B cell (primary cell): ENCODE measurements at regions not wholly inside any gene's neighbourhood (a gene's known extent, or its start where the extent isn't known, plus 50 kb on each side); places are given as distances from the start of the nearest gene placed in this dataset.

Experiments
- ATAC-seq: fragments of 200-7000 bp; cut with Tn5 transposase; one replicate; pipeline ENCODE4 v1.10.0; 2021; ENCODE audit warnings: low read depth, mild to moderate bottlenecking, moderate number of reproducible peaks, moderate library complexity
- CTCF ChIA-PET: fragments of 350-600 bp; sonication (Branson Sonifier 250); formaldehyde crosslinking; loops from one replicate; lab custom pipeline; 2021; ENCODE audit warnings: antibody characterized with exemption, inconsistent platforms; lab: Charles Lee
- POLR2A ChIA-PET: fragments of 350-600 bp; sonication (Branson Sonifier 250); formaldehyde crosslinking; loops from one replicate; lab custom pipeline; 2021; ENCODE audit warnings: antibody characterized with exemption; lab: Charles Lee
- DNase-seq: peaks from one replicate; pipeline ENCODE4 v3.0.0; 2013
- H2AFZ ChIP-seq: 2 replicates; pipeline ENCODE4 v1.6.1; 2012; ENCODE audit warnings: mild to moderate bottlenecking, low read depth, low read length; ENCODE audit not compliant: insufficient read depth, poor library complexity, severe bottlenecking
- H3K27ac ChIP-seq, 2 donors: 1 replicate in 1 of 2; 2 replicates in 1 of 2; pipeline ENCODE4 v1.5.1; 2012 to 2013; ENCODE audit warnings: low read length in 2 of 2, mild to moderate bottlenecking in 2 of 2, moderate library complexity in 1 of 2
- H3K27me3 ChIP-seq, 4 experiments: fragments of 200-600 bp in 1 of 4; sonication (generic) in 1 of 4; replicated peaks in 1 of 4; 1 replicate in 2 of 4; 2 replicates in 2 of 4; pipeline versions ENCODE4 v1.6.1 to v1.7.0; 2013 to 2016; ENCODE audit warnings: low read length in 3 of 4, mild to moderate bottlenecking in 2 of 4, mixed read lengths in 1 of 4, moderate library complexity in 1 of 4; ENCODE audit not compliant: insufficient read depth in 4 of 4, control insufficient read depth in 3 of 4; ENCODE audit errors: control extremely low read depth in 1 of 4
- H3K36me3 ChIP-seq, 2 experiments: replicated peaks in 1 of 2; 1 replicate in 1 of 2; 2 replicates in 1 of 2; pipeline versions ENCODE4 v1.6.1 to v1.7.1; 2013; ENCODE audit warnings: low read length in 1 of 2; ENCODE audit not compliant: insufficient read depth in 2 of 2, control insufficient read depth in 1 of 2; ENCODE audit errors: control extremely low read depth in 1 of 2, extremely low read depth in 1 of 2
- H3K4me1 ChIP-seq, 2 donors: fragments of 200-600 bp in 1 of 2; sonication (generic) in 1 of 2; 1 replicate in 1 of 2; 2 replicates in 1 of 2; pipeline versions ENCODE4 v1.5.1 to v1.6.1; 2013 to 2017; ENCODE audit warnings: low read length in 2 of 2; ENCODE audit not compliant: control insufficient read depth in 2 of 2, insufficient read depth in 2 of 2
- H3K4me2 ChIP-seq: replicated peaks from 2 replicates; pipeline ENCODE3; 2012; ENCODE audit warnings: mild to moderate bottlenecking, low read depth, low read length; ENCODE audit not compliant: poor library complexity, severe bottlenecking
- H3K4me3 ChIP-seq, 5 experiments: fragments of 200-600 bp in 1 of 5; sonication (generic) in 1 of 5; 1 replicate in 3 of 5; 2 replicates in 2 of 5; pipeline versions ENCODE4 v1.5.1 to v1.7.0; 2011 to 2016; ENCODE audit warnings: low read length in 4 of 5, mild to moderate bottlenecking in 4 of 5, low read depth in 2 of 5, control low read depth in 1 of 5, moderate library complexity in 1 of 5; ENCODE audit not compliant: insufficient read depth in 1 of 5; ENCODE audit errors: control extremely low read depth in 1 of 5, extremely low read depth in 1 of 5
- H3K79me2 ChIP-seq: fragments of 200-600 bp; sonication (generic); one replicate; pipeline ENCODE4 v1.6.0; 2016; ENCODE audit warnings: low read length; ENCODE audit not compliant: control insufficient read depth, insufficient read depth
- H3K9ac ChIP-seq: fragments of 200-600 bp; sonication (generic); 2 replicates; pipeline ENCODE4 v1.6.1; 2017; ENCODE audit warnings: mild to moderate bottlenecking, low read length, moderate library complexity
- H3K9me3 ChIP-seq, 3 donors: one replicate each; pipeline versions ENCODE4 v1.6.1 to v1.7.1; 2013; ENCODE audit warnings: low read length in 2 of 3; ENCODE audit not compliant: control insufficient read depth in 2 of 3, insufficient read depth in 1 of 3; ENCODE audit errors: control extremely low read depth in 1 of 3
- H4K20me1 ChIP-seq: 2 replicates; pipeline ENCODE4 v1.6.0; 2012; ENCODE audit warnings: mild to moderate bottlenecking, low read length; ENCODE audit not compliant: insufficient read depth, control insufficient read depth, poor library complexity, severe bottlenecking
- H3K27ac Mint-ChIP-seq: one replicate; pipeline ENCODE4 v1.8.0; 2021; ENCODE audit warnings: mixed read lengths
- H3K27me3 Mint-ChIP-seq: one replicate; pipeline ENCODE4 v1.8.0; 2021; ENCODE audit warnings: mixed read lengths
- H3K4me1 Mint-ChIP-seq: one replicate; pipeline ENCODE4 v1.8.0; 2021; ENCODE audit warnings: mixed read lengths
- H3K4me3 Mint-ChIP-seq: one replicate; pipeline ENCODE4 v1.8.0; 2021; ENCODE audit warnings: mixed read lengths
- H3K9me3 Mint-ChIP-seq: one replicate; pipeline ENCODE4 v1.8.0; 2022; ENCODE audit warnings: mixed read lengths; ENCODE audit not compliant: insufficient read depth
- CTCF ChIP-seq: fragments of 200-600 bp; IDR thresholded peaks from one replicate; pipeline ENCODE4 v1.8.0; 2022; ENCODE audit warnings: antibody characterized with exemption, mild to moderate bottlenecking
- EZH2 ChIP-seq: IDR thresholded peaks from 2 replicates; pipeline ENCODE4 v1.6.1; 2012; ENCODE audit warnings: borderline replicate concordance, low read depth, mild to moderate bottlenecking, moderate library complexity, low read length; ENCODE audit not compliant: insufficient read depth, poor library complexity, severe bottlenecking
- WGBS: methylation state at CpG from one replicate; pipeline ENCODE4 v1.1.5; 2013; ENCODE audit warnings: missing lambda C conversion rate; ENCODE audit not compliant: insufficient coverage; 5-methylcytosine and 5-hydroxymethylcytosine counted together
- intact Hi-C: fragments of 100-400 bp; cut with micrococcal nuclease; formaldehyde crosslinking; loops from one replicate; pipeline ENCODE4 v1.10.0; 2022

GRCh38 chr1:4261327-4261726 lies 361.3 kb upstream of the C1orf174 start:
- H4K20me1 ChIP-seq, result no peaks in the 10 kb centered on the region
- Mint-ChIP-seq H3K27me3 (peaks cover 14% of the 10 kb centered on the region), H3K4me1 (no peaks in the 10 kb centered on the region), H3K4me3 (no peak overlapping the region), H3K27ac (no peak overlapping the region), H3K9me3 (peaks cover 13% of the 10 kb centered on the region)
- no peaks in the 10 kb centered on the region for H3K4me1 ChIP-seq
- intact Hi-C loops, result no loop called here
- no peaks in the 10 kb centered on the region for H3K79me2 ChIP-seq
- no peak overlapping the region for H3K4me2 ChIP-seq
- H3K9me3 ChIP-seq, result peaks cover 2 to 26% (median 17%) of the 10 kb centered on the region in 3 donors
- TF ChIP-seq CTCF (no peak), EZH2 (no peak)
- CTCF ChIA-PET, result no interaction called here
- H3K9ac ChIP-seq, result no peak overlapping the region
- H3K27ac ChIP-seq, result no peak overlapping the region
- no peak overlapping the region for H3K4me3 ChIP-seq
- DNase-seq (no peak), ATAC-seq (no peak)
- POLR2A ChIA-PET, result no interaction called here
- no peak overlapping the region for H2AFZ ChIP-seq
- no peaks in the 10 kb centered on the region for H3K36me3 ChIP-seq
- H3K27me3 ChIP-seq, result peaks cover 0 to 10% (median 2%) of the 10 kb centered on the region in 4 experiments
- no CpG with 5 or more reads among the region's 2 CpGs for WGBS

- H3K9me3 ChIP-seq, result peaks cover 0 to 18% (median 13%) of the 10 kb centered on the region in 3 donors
- intact Hi-C loops, result no loop called here
- H3K27me3 Mint-ChIP-seq, result peaks cover 14% of the 10 kb centered on the region
- no peak overlapping the region for H3K4me3 ChIP-seq
- H3K27ac ChIP-seq, result no peak overlapping the region
- no peak for DNase-seq
- no peak overlapping the region for H2AFZ ChIP-seq
- H4K20me1 ChIP-seq, result no peaks in the 10 kb centered on the region
- no peak overlapping the region for H3K4me2 ChIP-seq
- no peaks in the 10 kb centered on the region for H3K4me1 ChIP-seq
- no peak overlapping the region for H3K9ac ChIP-seq
- H3K27me3 ChIP-seq, result peaks cover 0 to 10% (median 2%) of the 10 kb centered on the region in 4 experiments
- H3K36me3 ChIP-seq, result no peaks in the 10 kb centered on the region
- peaks cover 2% of the 10 kb centered on the region for H3K4me1 Mint-ChIP-seq
- H3K79me2 ChIP-seq, result no peaks in the 10 kb centered on the region
- H3K4me3 Mint-ChIP-seq, result no peak overlapping the region
- ATAC-seq, result no peak
- POLR2A ChIA-PET, result no interaction called here
- no peak overlapping the region for H3K27ac Mint-ChIP-seq
- CTCF ChIA-PET, result no interaction called here
- 93% methylated on average over 2 of the region's 2 CpGs for WGBS
- TF ChIP-seq CTCF (no peak), EZH2 (no peak)
- peaks cover 6% of the 10 kb centered on the region for H3K9me3 Mint-ChIP-seq
Observed at GRCh38 chr1:4262665-4263064, 362.6 kb upstream of the C1orf174 start.
